Panc1 (cell line): ENCODE measurements at regions not wholly inside any gene's neighbourhood (a gene's known extent, or its start where the extent isn't known, plus 50 kb on each side); places are given as distances from the start of the nearest gene placed in this dataset.
"Not testable (repeated sequence)": the region's sequence is repeated elsewhere in the genome, so short reads cannot be mapped to it uniquely, and the experiment has no call there.

ENCODE experiments used
- ATAC-seq: fragments of 200-7000 bp; cut with Tn5 transposase; 2 replicates; pipeline ENCODE4 v1.9.1; 2020; ENCODE audit warnings: mild to moderate bottlenecking, moderate library complexity
- BruUV-seq: library from RNA; stranded (reverse); fragments of 400-500 nt; replicated peaks from 2 replicates; lab custom pipeline; 2021; lab: Mats Ljungman, UMichigan
- CTCF ChIA-PET: fragments of 300-600 bp; sonication (Branson Sonifier 250); formaldehyde crosslinking; loops from one replicate; lab custom pipeline; 2022; ENCODE audit warnings: antibody characterized with exemption; lab: Charles Lee
- POLR2A ChIA-PET: fragments of 300-600 bp; sonication (Branson Sonifier 250); formaldehyde crosslinking; loops from one replicate; lab custom pipeline; 2022; ENCODE audit warnings: antibody characterized with exemption; lab: Charles Lee
- DNase-seq: peaks from one replicate; pipeline ENCODE4 v3.0.0-alpha.2; 2010; ENCODE audit warnings: low read depth, low spot score
- H3K27ac ChIP-seq: 2 replicates; pipeline ENCODE4 v1.5.1; 2011; ENCODE audit warnings: mild to moderate bottlenecking, low read length, inconsistent platforms
- H3K27me3 ChIP-seq: fragments of 200-500 bp; sonication (Bioruptor generic); 2 replicates; pipeline ENCODE4 v1.6.0; 2014; ENCODE audit warnings: low read length, inconsistent platforms; ENCODE audit not compliant: control insufficient read depth, insufficient read depth
- H3K36me3 ChIP-seq: fragments of 200-500 bp; sonication (Bioruptor generic); 2 replicates; pipeline ENCODE4 v1.5.1; 2014; ENCODE audit warnings: inconsistent platforms, mild to moderate bottlenecking, low read length, moderate library complexity; ENCODE audit not compliant: control insufficient read depth, insufficient read depth
- H3K4me1 ChIP-seq: 2 replicates; pipeline ENCODE4 v1.5.1; 2011; ENCODE audit warnings: inconsistent platforms, mild to moderate bottlenecking, low read length, moderate library complexity; ENCODE audit not compliant: control insufficient read depth, insufficient read depth
- H3K4me3 ChIP-seq, 2 experiments: 2 replicates each; pipeline ENCODE4 v1.5.1; 2011 to 2012; ENCODE audit warnings: low read depth in 2 of 2, low read length in 2 of 2, mild to moderate bottlenecking in 2 of 2, inconsistent platforms in 1 of 2, moderate library complexity in 1 of 2
- H3K9me3 ChIP-seq: fragments of 200-500 bp; sonication (Bioruptor generic); 2 replicates; pipeline ENCODE4 v1.5.1; 2014; ENCODE audit warnings: low read depth, mild to moderate bottlenecking, inconsistent platforms, low read length, moderate library complexity; ENCODE audit not compliant: control insufficient read depth, insufficient read depth
- CTCF ChIP-seq: fragments of 450-650 bp; IDR thresholded peaks from 2 replicates; pipeline ENCODE4 v1.5.1; 2017; ENCODE audit warnings: mild to moderate bottlenecking
- POLR2AphosphoS5 ChIP-seq: IDR thresholded peaks from 2 replicates; pipeline ENCODE4 v1.6.1; 2012; ENCODE audit warnings: mild to moderate bottlenecking, low read depth, low read length, moderate library complexity
- REST ChIP-seq, 2 experiments: IDR thresholded peaks; 2 replicates each; pipeline ENCODE4 v1.6.1; 2011 to 2012; ENCODE audit warnings: low read depth in 2 of 2, control low read depth in 1 of 2, low read length in 1 of 2, mild to moderate bottlenecking in 1 of 2, moderate library complexity in 1 of 2; ENCODE audit not compliant: insufficient read depth in 1 of 2
- TCF7L2 ChIP-seq: IDR thresholded peaks from 2 replicates; pipeline ENCODE4 v1.6.1; 2011; ENCODE audit warnings: mild to moderate bottlenecking, low read depth, low read length, inconsistent platforms
- in situ Hi-C: cut with HindIII; loops from 2 replicates; pipeline ENCODE4 v1.10.0; 2016; ENCODE audit warnings: low sequenced_read_pairs, low pct_unique_long_range_greater_than_20kb
- intact Hi-C: fragments of 100-400 bp; cut with micrococcal nuclease; formaldehyde crosslinking; loops from one replicate; pipeline ENCODE4 v1.10.0; 2022; ENCODE audit not compliant: unreplicated experiment

GRCh38 chr20:48360342-48360975, 467.3 kb downstream of the PREX1 start:
- ATAC-seq, result no peak
- BruUV-seq, result no TSS peak
- ChIA-PET POLR2A (no interaction called here), CTCF (no interaction called here)
- DNase-seq, result no peak
- Histone ChIP-seq H3K36me3 (no peaks in the 10 kb centered on the region), H3K4me1 (no peaks in the 10 kb centered on the region), H3K4me3 (no peak overlapping the region), H3K9me3 (no peaks in the 10 kb centered on the region), H3K27ac (no peak overlapping the region), H3K27me3 (no peaks in the 10 kb centered on the region)
- TF ChIP-seq REST (IDR thresholded peaks at IDR 0.05; ENCODE audit: insufficient read depth in 1 of 2, low read depth in 2 of 2, low read length in 1 of 2), result no peak
- no peak for TF ChIP-seq TCF7L2
- TF ChIP-seq CTCF, result no peak
- TF ChIP-seq POLR2AphosphoS5, result no peak
- intact Hi-C loops (no loop called here), in situ Hi-C loops (no loop called here)

- in situ Hi-C loops (no loop called here), intact Hi-C loops (no loop called here)
- H3K27me3 ChIP-seq, result no peaks in the 10 kb centered on the region
- H3K4me1 ChIP-seq, result no peaks in the 10 kb centered on the region
- H3K9me3 ChIP-seq, result no peaks in the 10 kb centered on the region
- no peaks in the 10 kb centered on the region for H3K36me3 ChIP-seq
- CTCF ChIA-PET, result no interaction called here
- no peak overlapping the region for H3K4me3 ChIP-seq
- no peak overlapping the region for H3K27ac ChIP-seq
- no TSS peak for BruUV-seq
- TF ChIP-seq CTCF, result no peak
- no peak for TF ChIP-seq TCF7L2
- TF ChIP-seq POLR2AphosphoS5, result no peak
- TF ChIP-seq REST (IDR thresholded peaks at IDR 0.05; ENCODE audit: insufficient read depth in 1 of 2, low read depth in 2 of 2, low read length in 1 of 2), result no peak
- ATAC-seq, result no peak
- POLR2A ChIA-PET, result no interaction called here
- DNase-seq, result no peak
These were observed 468.0 kb downstream of the PREX1 start for GRCh38 chr20:48359692-48360341.

- H3K4me1 ChIP-seq, DNase-seq, H3K27ac ChIP-seq, H3K9me3 ChIP-seq, intact Hi-C loops, ATAC-seq, H3K36me3 ChIP-seq, in situ Hi-C loops, H3K27me3 ChIP-seq, CTCF ChIA-PET, H3K4me3 ChIP-seq, POLR2A ChIA-PET, BruUV-seq: not testable (repeated sequence)
These were observed 468.8 kb downstream of the PREX1 start for GRCh38 chr20:48359055-48359390.
